ENCODE measurements at regions not wholly inside any gene's neighbourhood (a gene's known extent, or its start where the extent isn't known, plus 50 kb on each side); places are given as distances from the start of the nearest gene placed in this dataset.

GRCh38 chr16:6274351-6274750, 1058.3 kb upstream of the RBFOX1 start:
- TF ChIP-seq, protein P1, sequence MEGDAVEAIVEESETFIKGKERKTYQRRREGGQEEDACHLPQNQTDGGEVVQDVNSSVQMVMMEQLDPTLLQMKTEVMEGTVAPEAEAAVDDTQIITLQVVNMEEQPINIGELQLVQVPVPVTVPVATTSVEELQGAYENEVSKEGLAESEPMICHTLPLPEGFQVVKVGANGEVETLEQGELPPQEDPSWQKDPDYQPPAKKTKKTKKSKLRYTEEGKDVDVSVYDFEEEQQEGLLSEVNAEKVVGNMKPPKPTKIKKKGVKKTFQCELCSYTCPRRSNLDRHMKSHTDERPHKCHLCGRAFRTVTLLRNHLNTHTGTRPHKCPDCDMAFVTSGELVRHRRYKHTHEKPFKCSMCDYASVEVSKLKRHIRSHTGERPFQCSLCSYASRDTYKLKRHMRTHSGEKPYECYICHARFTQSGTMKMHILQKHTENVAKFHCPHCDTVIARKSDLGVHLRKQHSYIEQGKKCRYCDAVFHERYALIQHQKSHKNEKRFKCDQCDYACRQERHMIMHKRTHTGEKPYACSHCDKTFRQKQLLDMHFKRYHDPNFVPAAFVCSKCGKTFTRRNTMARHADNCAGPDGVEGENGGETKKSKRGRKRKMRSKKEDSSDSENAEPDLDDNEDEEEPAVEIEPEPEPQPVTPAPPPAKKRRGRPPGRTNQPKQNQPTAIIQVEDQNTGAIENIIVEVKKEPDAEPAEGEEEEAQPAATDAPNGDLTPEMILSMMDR (IDR thresholded peaks at IDR 0.05; ENCODE audit: low read depth, low read length) = no peak
- CTCF ChIA-PET = no interaction called here
- peaks cover 15% of the 10 kb centered on the region for H3K9me3 ChIP-seq (ENCODE audit: control insufficient read depth, insufficient read depth, low read length)
- no peak for DNase-seq (ENCODE audit: low read depth, low spot score)
- no peak overlapping the region for H3K27ac ChIP-seq (ENCODE audit: low read depth, low read length)
- H3K4me3 ChIP-seq (ENCODE audit: low read depth, low read length) = no peak overlapping the region
- POLR2A ChIA-PET = no interaction called here
- H3K27me3 ChIP-seq (ENCODE audit: control insufficient read depth, insufficient read depth, low read length) = no peaks in the 10 kb centered on the region

DNA sequence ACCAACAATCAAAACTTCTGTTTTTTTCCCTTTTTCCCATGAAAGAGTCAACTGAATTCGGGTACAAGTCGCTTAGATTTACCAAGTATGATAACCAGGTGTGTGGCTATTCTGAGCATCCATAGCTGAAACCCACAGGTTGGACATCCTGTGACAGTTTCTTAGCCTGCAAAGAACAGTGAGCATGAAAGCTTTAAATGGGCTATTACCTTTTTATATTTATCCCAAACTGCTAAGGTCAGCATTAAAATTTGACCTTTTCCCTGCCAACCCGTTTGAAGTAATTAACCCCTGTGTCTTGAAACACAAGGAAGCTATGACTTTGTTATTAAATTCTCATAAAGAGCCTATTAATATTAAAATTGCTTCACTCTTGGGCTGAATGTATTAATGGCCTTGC, 1065.0 kb upstream of the RBFOX1 start:
- no peak overlapping the region for H3K4me3 ChIP-seq (ENCODE audit: low read depth, low read length)
- POLR2A ChIA-PET = interaction anchor here (0.6 kb wide), 1 partner anchor 15 kb away, joined by 3 read pairs; no protein-coding TSS in a partner anchor
- peaks cover 15% of the 10 kb centered on the region; the same call in 1 of the 2 replicates for H3K9me3 ChIP-seq (ENCODE audit: control insufficient read depth, insufficient read depth, low read length)
- CTCF ChIA-PET = no interaction called here
- H3K27ac ChIP-seq (ENCODE audit: low read depth, low read length) = no peak overlapping the region
- no peaks in the 10 kb centered on the region for H3K27me3 ChIP-seq (ENCODE audit: control insufficient read depth, insufficient read depth, low read length)
- DNase-seq (ENCODE audit: low read depth, low spot score) = no peak
- TF ChIP-seq, protein P1 (IDR thresholded peaks at IDR 0.05; ENCODE audit: low read depth, low read length) = no peak

GRCh38 chr16:6266703-6267102, 1065.9 kb upstream of the RBFOX1 start:
- ChIA-PET CTCF (no interaction called here), POLR2A (no interaction called here)
- Histone ChIP-seq H3K27ac (ENCODE audit: low read depth, low read length) (no peak overlapping the region), H3K9me3 (ENCODE audit: control insufficient read depth, insufficient read depth, low read length) (peaks cover 18% of the 10 kb centered on the region; the same call in 1 of the 2 replicates), H3K27me3 (ENCODE audit: control insufficient read depth, insufficient read depth, low read length) (no peaks in the 10 kb centered on the region), H3K4me3 (ENCODE audit: low read depth, low read length) (no peak overlapping the region)
- TF ChIP-seq, protein P1 (IDR thresholded peaks at IDR 0.05; ENCODE audit: low read depth, low read length) = no peak
- DNase-seq (ENCODE audit: low read depth, low spot score) = no peak

- no peak overlapping the region for H3K27ac ChIP-seq (ENCODE audit: low read depth, low read length)
- TF ChIP-seq, protein P1 (IDR thresholded peaks at IDR 0.05; ENCODE audit: low read depth, low read length) = no peak
- no peak overlapping the region for H3K4me3 ChIP-seq (ENCODE audit: low read depth, low read length)
- H3K27me3 ChIP-seq (ENCODE audit: control insufficient read depth, insufficient read depth, low read length) = no peaks in the 10 kb centered on the region
- DNase-seq (ENCODE audit: low read depth, low spot score) = no peak
- ChIA-PET CTCF (no interaction called here), POLR2A (no interaction called here)
- H3K9me3 ChIP-seq (ENCODE audit: control insufficient read depth, insufficient read depth, low read length) = peaks cover 22% of the 10 kb centered on the region; the same call in 1 of the 2 replicates
These were observed 1066.7 kb upstream of the RBFOX1 start for GRCh38 chr16:6265968-6266367.

DNA sequence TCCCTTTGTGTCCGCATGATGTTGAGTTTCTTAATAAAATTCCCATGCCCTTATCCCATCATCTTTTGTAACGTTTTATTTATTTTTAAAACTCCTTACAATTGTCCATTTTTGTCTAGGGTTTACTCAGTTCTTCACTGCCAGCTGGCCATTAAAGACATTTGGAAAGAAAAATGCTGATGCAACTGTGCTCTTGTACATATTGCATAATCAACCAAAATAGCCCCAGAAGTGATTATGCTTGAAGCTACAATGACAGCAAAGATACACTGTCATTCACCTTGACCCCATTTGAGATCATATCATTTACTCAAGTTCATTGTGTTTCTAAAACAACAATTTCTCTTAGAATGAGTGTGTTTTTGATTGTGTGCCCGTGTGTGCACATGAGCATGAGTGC, 1074.6 kb upstream of the RBFOX1 start:
- CTCF ChIA-PET = no interaction called here
- TF ChIP-seq, protein P1 (IDR thresholded peaks at IDR 0.05; ENCODE audit: low read depth, low read length) = no peak
- Histone ChIP-seq H3K4me3 (ENCODE audit: low read depth, low read length) (no peak overlapping the region), H3K9me3 (ENCODE audit: control insufficient read depth, insufficient read depth, low read length) (peaks cover 24% of the 10 kb centered on the region; the same call in 1 of the 2 replicates), H3K27me3 (ENCODE audit: control insufficient read depth, insufficient read depth, low read length) (no peaks in the 10 kb centered on the region), H3K27ac (ENCODE audit: low read depth, low read length) (no peak overlapping the region)
- DNase-seq (ENCODE audit: low read depth, low spot score) = no peak
- POLR2A ChIA-PET = no interaction called here
